ENCODE measurements at regions not wholly inside any gene's neighbourhood (a gene's known extent, or its start where the extent isn't known, plus 50 kb on each side); places are given as distances from the start of the nearest gene placed in this dataset.

DNA sequence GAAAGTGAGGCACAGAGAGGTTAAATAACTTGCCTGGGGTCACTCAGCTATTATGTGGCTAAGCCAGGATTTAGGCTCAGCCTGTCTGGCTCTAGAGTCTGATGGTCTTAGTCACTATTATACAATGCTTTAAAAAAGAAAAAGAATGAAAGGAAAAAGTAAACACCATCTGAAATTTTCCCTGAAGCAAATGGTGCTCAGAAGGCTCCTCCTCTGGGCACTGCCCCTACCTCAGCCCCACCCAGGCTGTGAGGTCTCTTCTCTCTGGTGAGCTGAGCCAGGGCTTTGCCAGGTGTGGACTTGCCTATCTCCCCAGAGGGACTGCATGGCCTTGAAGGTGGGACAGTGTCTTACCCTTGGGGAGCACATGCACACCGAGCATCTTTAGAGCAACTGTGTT, 117.5 kb upstream of the DYRK2 start:
- TF ChIP-seq, protein P1, sequence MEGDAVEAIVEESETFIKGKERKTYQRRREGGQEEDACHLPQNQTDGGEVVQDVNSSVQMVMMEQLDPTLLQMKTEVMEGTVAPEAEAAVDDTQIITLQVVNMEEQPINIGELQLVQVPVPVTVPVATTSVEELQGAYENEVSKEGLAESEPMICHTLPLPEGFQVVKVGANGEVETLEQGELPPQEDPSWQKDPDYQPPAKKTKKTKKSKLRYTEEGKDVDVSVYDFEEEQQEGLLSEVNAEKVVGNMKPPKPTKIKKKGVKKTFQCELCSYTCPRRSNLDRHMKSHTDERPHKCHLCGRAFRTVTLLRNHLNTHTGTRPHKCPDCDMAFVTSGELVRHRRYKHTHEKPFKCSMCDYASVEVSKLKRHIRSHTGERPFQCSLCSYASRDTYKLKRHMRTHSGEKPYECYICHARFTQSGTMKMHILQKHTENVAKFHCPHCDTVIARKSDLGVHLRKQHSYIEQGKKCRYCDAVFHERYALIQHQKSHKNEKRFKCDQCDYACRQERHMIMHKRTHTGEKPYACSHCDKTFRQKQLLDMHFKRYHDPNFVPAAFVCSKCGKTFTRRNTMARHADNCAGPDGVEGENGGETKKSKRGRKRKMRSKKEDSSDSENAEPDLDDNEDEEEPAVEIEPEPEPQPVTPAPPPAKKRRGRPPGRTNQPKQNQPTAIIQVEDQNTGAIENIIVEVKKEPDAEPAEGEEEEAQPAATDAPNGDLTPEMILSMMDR (conservative IDR thresholded peaks at IDR 0.05 in 1 of 2, IDR thresholded peaks at IDR 0.05 in 1 of 2; ENCODE audit: extremely low read depth in 1 of 2, insufficient read depth in 1 of 2, low read depth in 1 of 2, low read length in 2 of 2): no peak
- no peak for TF ChIP-seq EZH2 (IDR thresholded peaks at IDR 0.05; ENCODE audit: borderline replicate concordance, low read length)
